ENCODE measurements at regions not wholly inside any gene's neighbourhood (a gene's known extent, or its start where the extent isn't known, plus 50 kb on each side); places are given as distances from the start of the nearest gene placed in this dataset.

- Histone ChIP-seq H3K4me1 (ENCODE audit: control insufficient read depth in 4 of 4, insufficient read depth in 4 of 4, low read length in 3 of 4) (peaks cover 1 to 31% (median 24%) of the 10 kb centered on the region in 4 donors), H3K36me3 (ENCODE audit: control insufficient read depth in 4 of 4, insufficient read depth in 3 of 4, low read depth in 1 of 4, low read length in 3 of 4) (no peaks in the 10 kb centered on the region), H3K27ac (ENCODE audit: low read depth in 1 of 2, low read length in 2 of 2) (peak overlapping the region in 1 of 2 donors; percentile 28), H3K4me3 (ENCODE audit: low read depth in 1 of 3, low read length in 3 of 3) (no peak overlapping the region), H3K9me3 (ENCODE audit: control insufficient read depth in 4 of 4, low read length in 3 of 4) (no peaks in the 10 kb centered on the region), H3K9ac (ENCODE audit: low read depth in 1 of 2, low read length in 2 of 2) (no peak overlapping the region), H3K27me3 (ENCODE audit: control insufficient read depth in 4 of 4, insufficient read depth in 4 of 4, low read length in 3 of 4) (no peaks in the 10 kb centered on the region)
- DNase-seq (ENCODE audit: low spot score): no peak
- TF ChIP-seq ATF3 (IDR thresholded peaks at IDR 0.05) (no peak), HNF4A (conservative IDR thresholded peaks at IDR 0.05) (no peak), SP1 (IDR thresholded peaks at IDR 0.05) (no peak), NR2F2 (IDR thresholded peaks at IDR 0.05) (no peak)
- WGBS: 37% methylated on average over 1 of the region's 1 CpG
Observed at GRCh38 chr20:24102749-24103333, 114.3 kb upstream of the GGTLC1 start.

DNA sequence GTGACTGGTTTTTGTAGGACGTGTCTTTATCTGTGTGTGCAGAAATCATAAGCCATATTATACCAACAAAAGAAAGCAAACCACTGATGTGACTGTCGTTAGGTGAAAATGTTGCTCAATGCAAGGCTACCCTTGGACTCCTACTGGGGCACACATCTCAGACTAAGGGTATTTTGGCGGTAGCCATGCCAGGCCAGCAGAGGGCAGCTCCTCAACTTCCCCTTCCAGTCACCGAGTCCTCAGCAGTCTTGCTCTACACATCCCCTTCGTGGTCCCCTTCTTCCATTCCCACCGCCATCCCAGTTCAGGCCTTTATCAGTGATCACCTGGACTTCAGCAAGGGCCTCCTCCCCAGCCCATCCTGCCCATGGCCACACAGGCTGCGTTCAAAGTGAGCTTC lies 113.7 kb upstream of the GGTLC1 start:
- Histone ChIP-seq H3K9me3 (ENCODE audit: control insufficient read depth in 4 of 4, low read length in 3 of 4) (no peaks in the 10 kb centered on the region), H3K4me1 (ENCODE audit: control insufficient read depth in 4 of 4, insufficient read depth in 4 of 4, low read length in 3 of 4) (peaks cover 1 to 31% (median 24%) of the 10 kb centered on the region in 4 donors), H3K9ac (ENCODE audit: low read depth in 1 of 2, low read length in 2 of 2) (no peak overlapping the region), H3K27ac (ENCODE audit: low read depth in 1 of 2, low read length in 2 of 2) (peak overlapping the region in 1 of 2 donors; percentile 28), H3K4me3 (ENCODE audit: low read depth in 1 of 3, low read length in 3 of 3) (no peak overlapping the region), H3K36me3 (ENCODE audit: control insufficient read depth in 4 of 4, insufficient read depth in 3 of 4, low read depth in 1 of 4, low read length in 3 of 4) (no peaks in the 10 kb centered on the region), H3K27me3 (ENCODE audit: control insufficient read depth in 4 of 4, insufficient read depth in 4 of 4, low read length in 3 of 4) (no peaks in the 10 kb centered on the region)
- TF ChIP-seq RAD21 (IDR thresholded peaks at IDR 0.05) (peak; percentile 66 to 74), SP1 (IDR thresholded peaks at IDR 0.05) (peak; percentile 39), CTCF (IDR thresholded peaks at IDR 0.05; ENCODE audit: low read depth, low read length, missing input control) (peak; percentile 55), YY1 (IDR thresholded peaks at IDR 0.05) (peak; percentile 40), TAF1 (conservative IDR thresholded peaks at IDR 0.05) (no peak), HNF4G (IDR thresholded peaks at IDR 0.05) (peak; percentile 53), HNF4A (conservative IDR thresholded peaks at IDR 0.05) (peak; percentile 76 to 82), RXRA (IDR thresholded peaks at IDR 0.05) (peak in 1 of 2 donors; percentile 36)
- TF ChIP-seq, protein P1, sequence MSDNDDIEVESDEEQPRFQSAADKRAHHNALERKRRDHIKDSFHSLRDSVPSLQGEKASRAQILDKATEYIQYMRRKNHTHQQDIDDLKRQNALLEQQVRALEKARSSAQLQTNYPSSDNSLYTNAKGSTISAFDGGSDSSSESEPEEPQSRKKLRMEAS (IDR thresholded peaks at IDR 0.05): no peak
- no peak for DNase-seq (ENCODE audit: low spot score)
- WGBS: 32% methylated on average over 7 of the region's 7 CpGs

- WGBS: 31% methylated on average over 5 of the region's 5 CpGs
- H3K4me1 ChIP-seq (ENCODE audit: control insufficient read depth in 4 of 4, insufficient read depth in 4 of 4, low read length in 3 of 4): peaks cover 1 to 26% (median 24%) of the 10 kb centered on the region in 4 donors
- peak; percentile 37 for DNase-seq (ENCODE audit: low spot score)
Observed at GRCh38 chr20:24100370-24101011, 111.9 kb upstream of the GGTLC1 start.

More at GRCh38 chr20:24100370-24101011, 111.9 kb upstream of the GGTLC1 start:
- no peaks in the 10 kb centered on the region for H3K27me3 ChIP-seq (ENCODE audit: control insufficient read depth in 4 of 4, insufficient read depth in 4 of 4, low read length in 3 of 4)
- H3K36me3 ChIP-seq (ENCODE audit: control insufficient read depth in 4 of 4, insufficient read depth in 3 of 4, low read depth in 1 of 4, low read length in 3 of 4): no peaks in the 10 kb centered on the region
- H3K4me3 ChIP-seq (ENCODE audit: low read depth in 1 of 3, low read length in 3 of 3): no peak overlapping the region
- H3K27ac ChIP-seq (ENCODE audit: low read depth in 1 of 2, low read length in 2 of 2): no peak overlapping the region
- no peak overlapping the region for H3K9ac ChIP-seq (ENCODE audit: low read depth in 1 of 2, low read length in 2 of 2)
- TF ChIP-seq HNF4G (IDR thresholded peaks at IDR 0.05) (no peak), RAD21 (IDR thresholded peaks at IDR 0.05) (peak; percentile 72 to 80), CTCF (IDR thresholded peaks at IDR 0.05; ENCODE audit: low read depth, low read length, missing input control) (peak; percentile 72)
- H3K9me3 ChIP-seq (ENCODE audit: control insufficient read depth in 4 of 4, low read length in 3 of 4): no peaks in the 10 kb centered on the region
